Upper lobe of right lung (tissue), 1 donor: ENCODE measurements at regions not wholly inside any gene's neighbourhood (a gene's known extent, or its start where the extent isn't known, plus 50 kb on each side); places are given as distances from the start of the nearest gene placed in this dataset.

Experiments
- ATAC-seq: fragments of 200-7000 bp; cut with Tn5 transposase; one replicate; pipeline ENCODE4 v1.9.1; 2020; ENCODE audit warnings: mild to moderate bottlenecking, moderate library complexity
- DNase-seq: peaks from one replicate; pipeline ENCODE4 v3.0.0-alpha.2; 2020
- H3K27ac ChIP-seq: fragments of 200-600 bp; one replicate; pipeline ENCODE4 v1.8.0; 2022
- H3K27me3 ChIP-seq: fragments of 200-600 bp; one replicate; pipeline ENCODE4 v1.8.0; 2022; ENCODE audit warnings: mild to moderate bottlenecking
- H3K36me3 ChIP-seq: fragments of 200-600 bp; one replicate; pipeline ENCODE4 v1.8.0; 2022
- H3K4me1 ChIP-seq: fragments of 200-600 bp; one replicate; pipeline ENCODE4 v1.8.0; 2022
- H3K4me3 ChIP-seq: fragments of 200-600 bp; one replicate; pipeline ENCODE4 v1.8.0; 2022; ENCODE audit warnings: mild to moderate bottlenecking
- H3K9me3 ChIP-seq: fragments of 200-600 bp; one replicate; pipeline ENCODE4 v1.8.0; 2022
- CTCF ChIP-seq: fragments of 200-600 bp; IDR thresholded peaks from one replicate; pipeline ENCODE4 v1.8.0; 2022; ENCODE audit warnings: antibody characterized with exemption
- intact Hi-C: fragments of 100-400 bp; cut with DNase I; formaldehyde crosslinking; loops from one replicate; pipeline ENCODE4 v1.11.0; 2022
- donor health status: DM: no; HTN: yes; CAD: no; lungs with severe emphysema.

GRCh38 chr5:173454736-173455598, 126.8 kb upstream of the STC2 start:
- Histone ChIP-seq H3K4me1 (peaks cover 12% of the 10 kb centered on the region), H3K27ac (peak overlapping the region; percentile 42), H3K36me3 (no peaks in the 10 kb centered on the region), H3K9me3 (no peaks in the 10 kb centered on the region), H3K27me3 (no peaks in the 10 kb centered on the region), H3K4me3 (no peak overlapping the region)
- intact Hi-C loops = no loop called here
- peak; percentile 48 for ATAC-seq
- TF ChIP-seq CTCF = no peak
- DNase-seq = no peak

DNA sequence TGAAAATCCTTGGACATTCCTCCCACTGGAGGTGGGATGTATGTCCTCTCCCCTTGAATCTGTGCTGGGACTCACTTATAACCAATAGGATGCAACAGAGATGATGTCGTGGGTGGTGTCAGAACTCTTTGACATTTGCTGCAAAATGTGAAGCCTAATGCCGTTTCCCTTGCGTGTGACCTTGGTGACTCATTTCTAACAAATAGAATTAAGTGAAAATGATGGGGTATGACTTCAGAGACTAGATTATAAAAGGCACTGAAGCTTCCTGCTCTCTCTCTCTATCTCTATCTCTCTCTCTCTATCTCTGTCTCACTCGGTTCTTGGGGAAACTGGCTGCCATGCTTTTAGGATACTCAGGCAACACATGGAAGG, 126.1 kb upstream of the STC2 start:
- ATAC-seq (no peak), DNase-seq (no peak)
- Histone ChIP-seq H3K4me1 (peaks cover 12% of the 10 kb centered on the region), H3K27me3 (no peaks in the 10 kb centered on the region), H3K9me3 (no peaks in the 10 kb centered on the region), H3K4me3 (no peak overlapping the region), H3K36me3 (no peaks in the 10 kb centered on the region), H3K27ac (peak overlapping the region; percentile 42)
- intact Hi-C loops = no loop called here
- no peak for TF ChIP-seq CTCF

DNA sequence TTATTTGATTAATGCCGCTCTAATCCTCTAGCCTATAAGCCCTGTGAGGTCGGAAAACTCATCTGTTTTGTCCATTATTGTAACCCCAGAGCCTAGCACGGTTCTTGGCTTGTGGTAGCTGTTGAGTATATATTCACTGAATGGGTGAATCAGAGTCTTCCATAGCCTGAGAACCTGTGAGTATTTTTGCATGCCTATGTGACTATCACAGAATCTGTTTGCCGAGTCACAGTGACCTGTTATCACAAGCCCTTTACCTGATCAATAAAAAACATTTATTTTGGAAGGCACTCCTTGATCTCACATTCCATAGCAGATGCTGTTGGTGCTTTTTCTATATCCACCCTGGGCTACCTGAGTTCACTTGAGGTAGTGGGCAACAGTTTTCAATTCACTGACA, 125.0 kb upstream of the STC2 start:
- intact Hi-C loops = no loop called here
- no peak for TF ChIP-seq CTCF
- Histone ChIP-seq H3K36me3 (no peaks in the 10 kb centered on the region), H3K4me3 (no peak overlapping the region), H3K4me1 (peaks cover 12% of the 10 kb centered on the region), H3K27ac (no peak overlapping the region), H3K9me3 (no peaks in the 10 kb centered on the region), H3K27me3 (no peaks in the 10 kb centered on the region)
- ATAC-seq (no peak), DNase-seq (no peak)

GRCh38 chr5:173452119-173452905, 124.1 kb upstream of the STC2 start:
- no peak for TF ChIP-seq CTCF
- DNase-seq = no peak
- no peaks in the 10 kb centered on the region for H3K9me3 ChIP-seq
- H3K27ac ChIP-seq = no peak overlapping the region
- intact Hi-C loops = no loop called here
- H3K4me1 ChIP-seq = peaks cover 12% of the 10 kb centered on the region
- H3K27me3 ChIP-seq = no peaks in the 10 kb centered on the region
- peak; percentile 43 for ATAC-seq
- no peak overlapping the region for H3K4me3 ChIP-seq
- no peaks in the 10 kb centered on the region for H3K36me3 ChIP-seq

- intact Hi-C loops = no loop called here
- TF ChIP-seq CTCF = no peak
- DNase-seq (no peak), ATAC-seq (no peak)
- H3K9me3 ChIP-seq = no peaks in the 10 kb centered on the region
- H3K27me3 ChIP-seq = no peaks in the 10 kb centered on the region
- peak overlapping the region; percentile 36 for H3K27ac ChIP-seq
- H3K36me3 ChIP-seq = no peaks in the 10 kb centered on the region
- H3K4me1 ChIP-seq = peaks cover 12% of the 10 kb centered on the region
- H3K4me3 ChIP-seq = no peak overlapping the region
These were observed 123.4 kb upstream of the STC2 start for GRCh38 chr5:173451651-173452050.
